ENCODE measurements at regions not wholly inside any gene's neighbourhood (a gene's known extent, or its start where the extent isn't known, plus 50 kb on each side); places are given as distances from the start of the nearest gene placed in this dataset.
"Not testable (repeated sequence)": the region's sequence is repeated elsewhere in the genome, so short reads cannot be mapped to it uniquely, and the experiment has no call there.

DNA sequence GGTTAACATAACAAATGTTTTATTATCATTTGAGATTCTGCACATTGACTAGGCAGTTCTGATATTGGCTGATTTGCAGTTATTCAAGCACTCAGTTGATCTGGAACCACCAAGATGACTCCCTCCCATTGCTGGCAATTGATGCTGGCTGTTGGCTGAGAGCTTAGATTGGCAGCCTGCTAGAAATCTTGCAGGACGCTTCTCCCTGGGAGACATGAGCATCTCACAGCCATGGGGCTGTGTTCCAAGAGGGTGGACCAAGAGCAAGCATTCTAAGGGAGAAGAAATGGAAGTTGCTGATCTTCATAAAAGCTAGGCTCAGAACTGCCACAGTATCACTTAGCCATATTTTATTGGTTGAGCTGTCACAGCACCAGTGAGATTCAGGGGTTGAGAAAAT lies 233.4 kb upstream of the ID4 start:
- Mint-ChIP-seq H3K36me3 (ENCODE audit: low read depth) (no peaks in the 10 kb centered on the region), H3K4me1 (no peaks in the 10 kb centered on the region), H3K27ac (no peak overlapping the region), H3K4me3 (no peak overlapping the region), H3K9me3 (peaks cover 8% of the 10 kb centered on the region), H3K27me3 (no peaks in the 10 kb centered on the region)
- ATAC-seq (replicated peaks), result no peak

DNA sequence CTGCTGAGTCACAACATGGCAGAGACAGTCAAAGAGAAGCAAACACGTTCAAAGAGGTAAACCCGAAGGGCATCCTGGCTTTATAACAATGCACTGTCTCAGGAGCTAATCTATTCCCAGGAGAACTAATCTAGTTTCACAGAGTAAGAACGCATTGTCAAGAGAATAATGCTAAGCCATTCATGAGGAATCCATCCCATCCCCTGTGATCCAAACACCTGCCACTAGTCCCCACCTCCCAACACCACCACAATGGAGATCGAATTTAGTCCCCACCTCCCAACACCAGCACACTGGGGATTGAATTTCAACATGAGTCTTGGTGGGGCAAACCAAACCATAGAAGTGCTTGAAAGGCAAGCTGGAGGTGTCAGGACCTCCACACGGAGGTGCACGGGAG lies 231.5 kb upstream of the ID4 start:
- Mint-ChIP-seq H3K9me3 (peaks cover 8% of the 10 kb centered on the region), H3K27ac (no peak overlapping the region), H3K27me3 (no peaks in the 10 kb centered on the region), H3K4me3 (no peak overlapping the region), H3K36me3 (ENCODE audit: low read depth) (no peaks in the 10 kb centered on the region), H3K4me1 (no peaks in the 10 kb centered on the region)
- no peak for ATAC-seq (replicated peaks)

DNA sequence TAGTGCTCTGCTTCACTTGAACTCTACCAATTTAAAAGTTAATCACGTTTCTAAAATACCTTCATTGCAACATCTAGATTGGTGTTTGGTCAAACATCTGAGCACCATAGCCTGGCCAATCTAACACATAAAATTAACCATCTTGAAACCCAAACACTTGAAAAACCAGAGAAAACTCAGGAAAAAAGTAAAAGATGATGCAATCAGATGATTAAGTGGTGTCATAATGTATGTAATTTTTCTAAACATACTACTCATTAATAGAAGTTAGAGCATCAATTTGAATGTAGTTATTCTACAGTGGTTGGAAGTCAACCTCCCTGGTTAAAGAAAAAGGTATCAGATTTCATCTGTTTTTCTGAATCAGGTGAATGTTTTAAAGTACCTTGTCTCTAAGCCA lies 228.6 kb upstream of the ID4 start:
- Mint-ChIP-seq H3K9me3 (peaks cover 12% of the 10 kb centered on the region), H3K4me1 (no peaks in the 10 kb centered on the region), H3K27me3 (no peaks in the 10 kb centered on the region), H3K27ac (no peak overlapping the region), H3K36me3 (ENCODE audit: low read depth) (no peaks in the 10 kb centered on the region), H3K4me3 (no peak overlapping the region)
- no peak for ATAC-seq (replicated peaks)

DNA sequence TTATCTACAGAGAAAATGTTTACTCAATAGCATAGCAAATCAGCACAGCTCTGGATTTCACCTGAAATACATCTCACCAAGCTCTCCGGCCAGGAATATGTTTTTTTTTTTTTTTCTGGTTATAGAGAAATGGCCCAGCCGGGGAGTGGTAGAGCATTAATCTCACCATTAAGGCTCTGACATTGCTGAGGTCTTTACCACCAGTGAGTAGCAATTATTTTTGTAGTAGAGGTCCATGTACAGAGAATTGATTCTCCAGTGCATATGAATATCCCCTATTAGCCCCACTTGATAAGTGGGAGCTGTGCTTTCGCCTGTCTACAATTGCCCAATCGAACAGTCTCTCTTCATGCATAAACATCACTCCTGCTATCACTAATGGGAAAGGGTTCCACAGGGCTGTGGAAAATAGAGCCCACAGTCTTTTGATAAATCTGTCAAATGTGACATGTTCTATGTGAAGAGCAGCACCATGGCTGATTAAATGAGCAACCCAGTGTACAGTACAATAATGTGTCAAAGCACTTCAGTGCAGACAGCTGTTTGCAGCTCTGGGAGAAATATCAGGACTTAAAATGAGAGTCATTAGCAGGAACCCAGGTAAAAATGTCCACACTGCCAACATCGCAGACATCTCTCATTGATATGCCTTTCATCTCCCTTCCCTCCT lies 227.1 kb upstream of the ID4 start:
- Mint-ChIP-seq H3K4me3 (no peak overlapping the region), H3K9me3 (peaks cover 9% of the 10 kb centered on the region), H3K4me1 (no peaks in the 10 kb centered on the region), H3K36me3 (ENCODE audit: low read depth) (no peaks in the 10 kb centered on the region), H3K27ac (no peak overlapping the region), H3K27me3 (no peaks in the 10 kb centered on the region)
- no peak for ATAC-seq (replicated peaks)

DNA sequence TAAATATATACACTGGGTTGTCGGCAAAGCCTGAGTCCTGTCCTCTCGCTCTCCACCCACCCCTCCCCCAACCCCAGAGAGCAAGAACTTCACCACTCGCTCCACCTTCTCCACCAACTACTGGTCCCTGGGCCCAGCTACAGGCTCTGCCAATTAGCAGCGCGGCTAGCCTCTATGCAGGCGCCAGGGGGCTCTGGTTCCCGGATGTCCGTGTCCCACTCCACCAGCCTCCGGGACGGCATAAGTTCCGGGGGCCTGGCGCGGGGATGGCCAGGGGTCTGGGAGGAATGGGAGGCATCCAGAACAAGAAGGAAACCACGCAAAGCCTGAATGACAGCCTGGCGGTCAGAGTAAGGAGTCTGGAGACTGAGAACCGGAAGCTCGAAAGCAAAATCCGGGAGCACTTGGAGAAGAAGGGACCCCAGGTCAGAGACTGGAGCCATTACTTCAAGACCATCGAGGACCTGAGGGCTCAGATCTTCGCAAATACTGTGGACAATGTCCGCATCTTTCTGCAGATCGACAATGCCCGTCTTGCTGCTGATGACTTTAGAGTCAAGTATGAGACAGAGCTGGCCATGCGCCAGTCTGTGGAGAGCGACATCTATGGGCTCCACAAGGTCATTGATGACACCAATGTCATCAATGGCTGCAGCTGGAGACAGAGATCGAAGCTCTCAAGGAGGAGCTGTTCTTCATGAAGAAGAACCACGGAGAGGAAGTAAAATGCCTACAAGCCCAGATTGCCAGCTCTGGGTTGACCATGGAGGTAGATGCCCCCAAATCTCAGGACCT lies 224.3 kb upstream of the ID4 start:
- not testable (repeated sequence) for H3K27me3 Mint-ChIP-seq; H3K4me1 Mint-ChIP-seq; H3K27ac Mint-ChIP-seq; H3K4me3 Mint-ChIP-seq; ATAC-seq (replicated peaks); H3K36me3 Mint-ChIP-seq (ENCODE audit: low read depth)
- H3K9me3 Mint-ChIP-seq, result peaks cover 15% of the 10 kb centered on the region

DNA sequence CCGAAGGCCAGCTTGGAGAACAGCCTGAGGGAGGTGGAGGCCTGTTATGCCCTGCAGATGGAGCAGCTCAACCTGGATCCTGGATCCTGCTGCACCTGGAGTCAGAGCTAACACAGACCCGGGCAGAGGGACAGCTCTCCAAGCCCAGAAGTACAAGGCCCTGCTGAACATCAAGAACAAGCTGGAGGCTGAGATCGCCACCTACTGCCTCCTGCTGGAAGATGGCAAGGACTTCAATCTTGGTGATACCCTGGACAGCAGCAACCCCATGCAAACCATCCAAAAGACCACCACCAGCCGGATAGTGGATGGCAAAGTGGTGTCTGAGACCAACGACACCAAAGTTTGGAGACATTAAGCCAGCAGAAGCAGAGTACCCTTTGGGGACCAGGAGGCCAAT lies 223.5 kb upstream of the ID4 start:
- no peak for ATAC-seq (replicated peaks)
- Mint-ChIP-seq H3K4me1 (no peaks in the 10 kb centered on the region), H3K9me3 (peaks cover 15% of the 10 kb centered on the region), H3K4me3 (no peak overlapping the region), H3K27ac (no peak overlapping the region), H3K36me3 (ENCODE audit: low read depth) (no peaks in the 10 kb centered on the region), H3K27me3 (no peaks in the 10 kb centered on the region)

DNA sequence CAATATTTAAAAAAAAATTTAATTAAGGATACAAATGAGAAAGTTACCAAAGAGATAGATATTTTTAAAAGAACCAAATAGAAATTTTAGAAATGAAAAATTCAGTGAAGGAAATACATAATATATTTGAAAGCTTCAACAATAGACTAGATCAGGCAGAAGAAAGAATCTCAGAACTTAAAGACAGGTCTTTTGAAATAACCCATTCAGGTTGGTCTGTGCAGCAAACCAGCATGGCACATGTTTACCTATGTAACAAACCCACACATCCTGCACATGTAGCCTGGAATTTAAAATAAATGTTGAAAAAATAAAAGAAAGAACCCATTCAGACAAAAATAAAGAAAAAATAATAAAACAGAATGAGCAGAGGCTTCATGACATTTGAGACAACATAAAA lies 221.1 kb upstream of the ID4 start:
- no peaks in the 10 kb centered on the region for H3K4me1 Mint-ChIP-seq
- no peak overlapping the region for H3K27ac Mint-ChIP-seq
- ATAC-seq (replicated peaks), result no peak
- H3K27me3 Mint-ChIP-seq, result no peaks in the 10 kb centered on the region
- peaks cover 18% of the 10 kb centered on the region for H3K9me3 Mint-ChIP-seq
- no peak overlapping the region for H3K4me3 Mint-ChIP-seq
- H3K36me3 Mint-ChIP-seq (ENCODE audit: low read depth), result no peaks in the 10 kb centered on the region

DNA sequence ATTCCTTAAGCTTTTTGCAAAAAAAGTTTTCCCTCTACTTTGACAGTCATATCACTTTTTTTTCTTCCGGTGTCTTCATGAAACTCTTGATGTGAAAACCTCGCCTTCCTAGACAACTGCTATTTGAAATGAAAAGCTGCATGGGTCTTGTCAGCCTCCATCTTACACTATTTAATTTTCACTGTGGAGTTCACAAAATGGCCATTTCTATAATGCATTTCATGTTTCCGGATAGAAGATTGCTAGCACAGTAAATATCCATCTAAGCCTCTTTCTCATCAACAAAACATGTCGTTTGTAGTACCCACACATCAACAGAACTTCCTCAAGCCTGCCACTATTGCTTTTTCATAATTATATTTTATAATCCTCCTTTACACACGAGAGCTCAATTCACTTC lies 204.9 kb upstream of the ID4 start:
- peaks cover 7% of the 10 kb centered on the region for H3K9me3 Mint-ChIP-seq
- no peak overlapping the region for H3K4me3 Mint-ChIP-seq
- H3K4me1 Mint-ChIP-seq, result no peaks in the 10 kb centered on the region
- no peaks in the 10 kb centered on the region for H3K36me3 Mint-ChIP-seq (ENCODE audit: low read depth)
- H3K27me3 Mint-ChIP-seq, result no peaks in the 10 kb centered on the region
- no peak overlapping the region for H3K27ac Mint-ChIP-seq
- ATAC-seq (replicated peaks), result no peak

DNA sequence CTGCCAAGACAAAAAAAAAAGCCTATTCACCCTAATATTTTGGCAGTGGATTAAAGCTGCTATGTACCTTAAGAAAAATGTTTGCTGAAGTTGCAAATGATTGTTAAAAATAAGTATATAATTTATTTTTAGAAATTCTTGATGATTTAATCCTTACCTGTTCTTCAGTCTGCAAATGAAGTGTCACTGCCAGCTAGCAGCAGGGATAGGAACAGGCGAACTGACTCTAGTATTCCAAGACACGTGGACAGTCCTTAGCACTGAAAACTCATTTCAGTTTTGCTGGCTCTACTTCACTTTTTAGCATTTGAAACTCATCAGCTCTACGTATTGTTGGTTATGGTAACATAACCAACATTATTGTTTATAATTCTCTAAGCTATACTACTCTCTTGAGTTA lies 204.4 kb upstream of the ID4 start:
- H3K27me3 Mint-ChIP-seq, result no peaks in the 10 kb centered on the region
- no peak overlapping the region for H3K4me3 Mint-ChIP-seq
- no peaks in the 10 kb centered on the region for H3K36me3 Mint-ChIP-seq (ENCODE audit: low read depth)
- H3K9me3 Mint-ChIP-seq, result peaks cover 7% of the 10 kb centered on the region
- no peaks in the 10 kb centered on the region for H3K4me1 Mint-ChIP-seq
- H3K27ac Mint-ChIP-seq, result no peak overlapping the region
- ATAC-seq (replicated peaks), result no peak

DNA sequence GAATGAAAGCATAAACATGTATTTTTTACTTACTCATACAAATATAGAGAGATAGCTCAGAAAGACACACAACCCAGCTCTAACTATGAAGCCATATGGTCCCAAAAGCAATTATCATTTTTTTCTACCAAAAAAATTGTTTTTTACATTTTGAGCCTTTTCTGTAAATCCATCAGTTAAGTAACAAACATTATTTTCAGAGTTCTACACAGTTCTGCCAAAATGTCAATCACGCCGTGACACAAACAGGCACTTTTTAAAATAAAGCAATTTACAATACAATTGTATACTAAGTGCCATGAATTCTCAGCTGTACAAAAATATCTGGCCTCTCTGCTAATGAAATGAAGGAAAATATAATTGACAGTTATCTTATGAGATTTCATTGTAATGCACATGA lies 201.4 kb upstream of the ID4 start:
- Mint-ChIP-seq H3K4me3 (no peak overlapping the region), H3K36me3 (ENCODE audit: low read depth) (no peaks in the 10 kb centered on the region), H3K9me3 (peaks cover 7% of the 10 kb centered on the region), H3K27me3 (no peaks in the 10 kb centered on the region), H3K27ac (no peak overlapping the region), H3K4me1 (no peaks in the 10 kb centered on the region)
- no peak for ATAC-seq (replicated peaks)

DNA sequence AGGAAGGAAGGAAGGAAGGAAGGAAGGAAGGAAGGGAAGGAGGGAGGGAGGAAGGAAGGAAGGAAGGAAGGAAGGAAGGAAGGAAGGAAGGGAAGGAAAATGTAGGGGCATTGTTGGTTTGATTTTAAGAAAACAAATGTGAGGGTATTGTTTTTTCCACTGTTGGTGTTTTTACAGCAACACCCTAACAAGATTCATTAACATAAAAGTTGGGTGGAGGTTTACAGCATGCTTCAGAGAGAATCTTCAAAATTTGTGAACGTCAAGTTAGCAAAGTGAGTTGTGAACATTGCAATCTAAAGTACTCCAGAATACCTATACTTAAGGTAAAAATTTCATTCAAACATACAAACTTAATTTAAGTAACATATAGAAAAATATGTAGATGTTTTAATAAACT lies 200.2 kb upstream of the ID4 start:
- H3K36me3 Mint-ChIP-seq (ENCODE audit: low read depth), result no peaks in the 10 kb centered on the region
- H3K4me3 Mint-ChIP-seq, result no peak overlapping the region
- H3K27ac Mint-ChIP-seq, result no peak overlapping the region
- H3K4me1 Mint-ChIP-seq, result no peaks in the 10 kb centered on the region
- peaks cover 7% of the 10 kb centered on the region for H3K9me3 Mint-ChIP-seq
- no peaks in the 10 kb centered on the region for H3K27me3 Mint-ChIP-seq
- ATAC-seq (replicated peaks), result no peak

DNA sequence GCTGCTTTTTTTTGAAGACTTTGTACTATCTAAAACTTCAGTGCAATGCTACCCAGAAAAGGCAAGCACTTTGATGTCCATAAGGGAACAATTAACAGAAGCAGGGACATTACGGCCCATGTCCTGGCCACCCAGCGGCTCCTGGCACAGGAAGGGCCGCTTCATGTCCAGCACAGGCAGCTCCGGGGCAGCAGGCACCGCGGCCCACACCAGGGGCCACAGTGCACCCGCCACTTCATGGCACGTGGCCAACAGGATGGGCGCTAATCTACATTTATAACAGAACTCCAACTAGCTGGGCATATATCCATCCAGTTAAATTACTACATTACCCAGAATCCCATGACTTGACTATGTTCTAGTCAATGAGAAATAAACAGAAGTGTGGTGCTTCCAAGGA lies 198.2 kb upstream of the ID4 start:
- no peak for ATAC-seq (replicated peaks)
- Mint-ChIP-seq H3K9me3 (peaks cover 2% of the 10 kb centered on the region), H3K27ac (no peak overlapping the region), H3K27me3 (no peaks in the 10 kb centered on the region), H3K4me3 (no peak overlapping the region), H3K36me3 (ENCODE audit: low read depth) (no peaks in the 10 kb centered on the region), H3K4me1 (no peaks in the 10 kb centered on the region)

DNA sequence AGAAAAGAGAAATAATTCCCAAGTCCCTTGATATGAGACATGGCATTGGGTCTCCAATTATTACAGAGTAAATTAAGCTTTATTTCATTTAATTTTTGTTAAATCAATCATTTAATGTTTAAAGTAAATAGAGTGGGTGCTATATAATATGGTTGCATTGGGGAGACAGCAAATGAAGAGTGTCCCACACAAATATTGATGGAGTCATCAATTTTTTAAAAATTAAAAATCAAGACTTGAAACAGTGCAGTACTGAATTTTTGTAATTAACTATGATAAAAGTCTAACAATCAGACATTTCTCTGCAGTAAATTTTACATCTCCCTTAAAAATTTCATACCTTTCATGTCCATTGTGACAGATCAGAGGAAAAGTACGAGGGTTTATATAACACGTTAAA lies 193.9 kb upstream of the ID4 start:
- ATAC-seq (replicated peaks), result no peak
- Mint-ChIP-seq H3K4me1 (no peaks in the 10 kb centered on the region), H3K27me3 (no peaks in the 10 kb centered on the region), H3K36me3 (ENCODE audit: low read depth) (no peaks in the 10 kb centered on the region), H3K9me3 (peaks cover 3% of the 10 kb centered on the region), H3K4me3 (no peak overlapping the region), H3K27ac (no peak overlapping the region)

DNA sequence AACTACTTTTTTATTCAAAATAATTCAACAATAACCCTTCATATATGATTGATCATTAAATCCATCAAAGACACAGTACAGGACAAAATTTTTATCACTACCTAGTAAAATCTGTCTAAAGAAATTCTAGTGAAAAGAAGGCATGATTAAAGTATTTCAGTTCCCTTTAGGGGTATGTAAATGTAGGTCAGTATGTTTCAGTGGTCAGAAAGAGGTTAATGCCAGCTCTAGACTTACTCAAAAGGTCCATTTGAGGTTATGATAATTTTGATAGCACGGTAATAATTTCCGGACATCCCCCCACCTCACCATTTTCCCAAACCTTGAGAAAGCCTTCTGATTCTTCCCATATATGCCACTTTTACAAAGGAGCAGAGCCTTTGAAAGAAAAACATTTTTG lies 193.5 kb upstream of the ID4 start:
- no peak for ATAC-seq (replicated peaks)
- H3K27me3 Mint-ChIP-seq, result no peaks in the 10 kb centered on the region
- H3K27ac Mint-ChIP-seq, result no peak overlapping the region
- H3K4me3 Mint-ChIP-seq, result no peak overlapping the region
- H3K4me1 Mint-ChIP-seq, result no peaks in the 10 kb centered on the region
- no peaks in the 10 kb centered on the region for H3K36me3 Mint-ChIP-seq (ENCODE audit: low read depth)
- peaks cover 3% of the 10 kb centered on the region for H3K9me3 Mint-ChIP-seq

DNA sequence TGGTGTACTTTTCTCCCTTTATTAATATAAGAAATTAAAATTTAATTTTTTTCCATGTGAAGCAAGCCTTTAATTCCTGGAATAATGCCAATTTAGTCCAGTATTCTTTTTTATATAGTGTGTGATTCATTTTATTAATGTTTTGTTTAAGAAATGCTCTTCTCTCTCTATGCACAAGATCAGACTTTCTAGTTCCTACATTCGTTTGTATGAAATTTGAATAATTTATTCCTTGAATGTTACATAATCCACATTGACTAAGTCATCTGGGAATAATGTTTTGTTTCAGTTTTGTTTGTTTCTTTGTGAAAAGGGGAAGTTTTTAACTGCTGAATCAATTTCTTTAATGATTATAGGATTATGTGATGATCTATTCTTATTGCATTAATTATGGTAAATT lies 181.4 kb upstream of the ID4 start:
- peaks cover 3% of the 10 kb centered on the region for H3K9me3 Mint-ChIP-seq
- H3K4me1 Mint-ChIP-seq, result no peaks in the 10 kb centered on the region
- H3K36me3 Mint-ChIP-seq (ENCODE audit: low read depth), result no peaks in the 10 kb centered on the region
- ATAC-seq (replicated peaks), result no peak
- no peak overlapping the region for H3K4me3 Mint-ChIP-seq
- H3K27ac Mint-ChIP-seq, result no peak overlapping the region
- no peaks in the 10 kb centered on the region for H3K27me3 Mint-ChIP-seq
